MG63 (cell line): ENCODE measurements at regions not wholly inside any gene's neighbourhood (a gene's known extent, or its start where the extent isn't known, plus 50 kb on each side); places are given as distances from the start of the nearest gene placed in this dataset.

ENCODE experiments used
- DNase-seq: peaks from one replicate; pipeline ENCODE4 v3.0.0-alpha.2; 2020
- H3K27me3 ChIP-seq: fragments of 250-450 bp; sonication (Bioruptor Pico); 2 replicates; pipeline ENCODE4 v1.5.1; 2020; ENCODE audit warnings: mild to moderate bottlenecking, moderate library complexity
- H3K36me3 ChIP-seq: fragments of 250-450 bp; sonication (Bioruptor Pico); 2 replicates; pipeline ENCODE4 v1.5.1; 2020; ENCODE audit warnings: mild to moderate bottlenecking, moderate library complexity
- H3K4me3 ChIP-seq: fragments of 250-450 bp; sonication (Bioruptor Pico); 2 replicates; pipeline ENCODE4 v1.5.1; 2020; ENCODE audit warnings: mild to moderate bottlenecking, moderate library complexity
- H3K9me3 ChIP-seq: fragments of 250-450 bp; sonication (Bioruptor Pico); 2 replicates; pipeline ENCODE4 v1.5.1; 2020; ENCODE audit warnings: mild to moderate bottlenecking, moderate library complexity

- Histone ChIP-seq H3K36me3 (no peaks in the 10 kb centered on the region), H3K9me3 (peaks cover 2% of the 10 kb centered on the region; the same call in 1 of the 2 replicates), H3K27me3 (no peaks in the 10 kb centered on the region), H3K4me3 (no peak overlapping the region)
- DNase-seq = peak; percentile 97
Observed at GRCh38 chr9:88651682-88652633, 117.0 kb downstream of the NXNL2 start.

- no peaks in the 10 kb centered on the region; the same call in 1 of the 2 replicates for H3K9me3 ChIP-seq
- DNase-seq = no peak
- H3K4me3 ChIP-seq = no peak overlapping the region
- H3K27me3 ChIP-seq = no peaks in the 10 kb centered on the region
- no peaks in the 10 kb centered on the region for H3K36me3 ChIP-seq
Observed at GRCh38 chr9:88652876-88653275, 117.9 kb downstream of the NXNL2 start.

- Histone ChIP-seq H3K4me3 (no peak overlapping the region), H3K36me3 (no peaks in the 10 kb centered on the region), H3K27me3 (no peaks in the 10 kb centered on the region), H3K9me3 (no peaks in the 10 kb centered on the region; the same call in 1 of the 2 replicates)
- no peak for DNase-seq
Observed at GRCh38 chr9:88653406-88653805, 118.4 kb downstream of the NXNL2 start.

- no peak for DNase-seq
- Histone ChIP-seq H3K36me3 (no peaks in the 10 kb centered on the region), H3K27me3 (no peaks in the 10 kb centered on the region), H3K4me3 (no peak overlapping the region), H3K9me3 (no peaks in the 10 kb centered on the region; the same call in 1 of the 2 replicates)
Observed at GRCh38 chr9:88653911-88654310, 118.9 kb downstream of the NXNL2 start.

- Histone ChIP-seq H3K9me3 (no peaks in the 10 kb centered on the region), H3K27me3 (no peaks in the 10 kb centered on the region), H3K4me3 (no peak overlapping the region), H3K36me3 (no peaks in the 10 kb centered on the region)
- no peak for DNase-seq
Observed at GRCh38 chr9:88657893-88658292, 122.9 kb downstream of the NXNL2 start.

- DNase-seq = peak; percentile 73
- Histone ChIP-seq H3K9me3 (no peaks in the 10 kb centered on the region), H3K27me3 (no peaks in the 10 kb centered on the region), H3K4me3 (no peak overlapping the region), H3K36me3 (no peaks in the 10 kb centered on the region)
Observed at GRCh38 chr9:88658311-88658822, 123.4 kb downstream of the NXNL2 start.

- H3K27me3 ChIP-seq = no peaks in the 10 kb centered on the region
- 0 out of 2 replicates have a peak, but pooled peaks cover 3% of the 10 kb centered on the region for H3K9me3 ChIP-seq
- no peak for DNase-seq
- H3K4me3 ChIP-seq = no peak overlapping the region
- H3K36me3 ChIP-seq = no peaks in the 10 kb centered on the region
Observed at GRCh38 chr9:88659126-88659525, 124.1 kb downstream of the NXNL2 start.

- Histone ChIP-seq H3K36me3 (no peaks in the 10 kb centered on the region), H3K9me3 (0 out of 2 replicates have a peak, but pooled peaks cover 3% of the 10 kb centered on the region), H3K27me3 (no peaks in the 10 kb centered on the region), H3K4me3 (no peak overlapping the region)
- no peak for DNase-seq
Observed at GRCh38 chr9:88660611-88661010, 125.6 kb downstream of the NXNL2 start.

- no peaks in the 10 kb centered on the region for H3K36me3 ChIP-seq
- no peak overlapping the region for H3K4me3 ChIP-seq
- H3K27me3 ChIP-seq = no peaks in the 10 kb centered on the region
- no peak for DNase-seq
- 0 out of 2 replicates have a peak, but pooled peaks cover 3% of the 10 kb centered on the region for H3K9me3 ChIP-seq
Observed at GRCh38 chr9:88661759-88662158, 126.8 kb downstream of the NXNL2 start.

GRCh38 chr9:88663771-88664419 lies 128.9 kb downstream of the NXNL2 start:
- Histone ChIP-seq H3K4me3 (no peak overlapping the region), H3K9me3 (0 out of 2 replicates have a peak, but pooled peaks cover 3% of the 10 kb centered on the region), H3K36me3 (no peaks in the 10 kb centered on the region), H3K27me3 (no peaks in the 10 kb centered on the region)
- DNase-seq = no peak

GRCh38 chr9:88664773-88665172 lies 129.8 kb downstream of the NXNL2 start:
- Histone ChIP-seq H3K27me3 (no peaks in the 10 kb centered on the region), H3K9me3 (0 out of 2 replicates have a peak, but pooled peaks cover 3% of the 10 kb centered on the region), H3K4me3 (no peak overlapping the region), H3K36me3 (no peaks in the 10 kb centered on the region)
- no peak for DNase-seq

GRCh38 chr9:88672874-88673689 lies 138.1 kb downstream of the NXNL2 start:
- H3K9me3 ChIP-seq = 0 out of 2 replicates have a peak, but pooled peaks cover 2% of the 10 kb centered on the region
- peak; percentile 28 for DNase-seq
- no peaks in the 10 kb centered on the region for H3K27me3 ChIP-seq
- no peak overlapping the region for H3K4me3 ChIP-seq
- no peaks in the 10 kb centered on the region for H3K36me3 ChIP-seq

- H3K9me3 ChIP-seq = 0 out of 2 replicates have a peak, but pooled peaks cover 2% of the 10 kb centered on the region
- no peaks in the 10 kb centered on the region for H3K36me3 ChIP-seq
- no peak for DNase-seq
- H3K27me3 ChIP-seq = no peaks in the 10 kb centered on the region
- no peak overlapping the region for H3K4me3 ChIP-seq
Observed at GRCh38 chr9:88673886-88674285, 138.9 kb downstream of the NXNL2 start.

GRCh38 chr9:88676644-88677043 lies 141.7 kb downstream of the NXNL2 start:
- Histone ChIP-seq H3K9me3 (no peaks in the 10 kb centered on the region), H3K36me3 (no peaks in the 10 kb centered on the region), H3K4me3 (no peak overlapping the region), H3K27me3 (no peaks in the 10 kb centered on the region)
- DNase-seq = no peak

- no peaks in the 10 kb centered on the region for H3K9me3 ChIP-seq
- no peak for DNase-seq
Observed at GRCh38 chr9:88678008-88678407, 143.0 kb downstream of the NXNL2 start.

GRCh38 chr9:88678431-88678830 lies 143.5 kb downstream of the NXNL2 start:
- Histone ChIP-seq H3K27me3 (no peaks in the 10 kb centered on the region), H3K9me3 (no peaks in the 10 kb centered on the region), H3K4me3 (no peak overlapping the region), H3K36me3 (no peaks in the 10 kb centered on the region)
- DNase-seq = no peak

More at GRCh38 chr9:88678008-88678407, 143.0 kb downstream of the NXNL2 start:
- Histone ChIP-seq H3K4me3 (no peak overlapping the region), H3K27me3 (no peaks in the 10 kb centered on the region), H3K36me3 (no peaks in the 10 kb centered on the region)
